Left ventricle myocardium inferior (tissue), 1 donor: ENCODE measurements at regions not wholly inside any gene's neighbourhood (a gene's known extent, or its start where the extent isn't known, plus 50 kb on each side); places are given as distances from the start of the nearest gene placed in this dataset.

Experiments used
- DNase-seq: peaks from one replicate; pipeline ENCODE4 v3.0.0-alpha.2; 2020
- H3K27ac ChIP-seq: fragments of 200-600 bp; replicated peaks from 2 replicates; pipeline ENCODE4 v1.8.0; 2021
- H3K27me3 ChIP-seq: fragments of 200-600 bp; 2 replicates; pipeline ENCODE4 v1.8.0; 2021; ENCODE audit warnings: low read depth
- H3K36me3 ChIP-seq: fragments of 200-600 bp; 2 replicates; pipeline ENCODE4 v1.8.0; 2021
- H3K4me1 ChIP-seq: fragments of 200-600 bp; 2 replicates; pipeline ENCODE4 v1.8.0; 2021
- H3K4me3 ChIP-seq: fragments of 200-600 bp; 2 replicates; pipeline ENCODE4 v1.8.0; 2021; ENCODE audit warnings: mild to moderate bottlenecking, moderate library complexity
- H3K9me3 ChIP-seq: fragments of 200-600 bp; replicated peaks from 2 replicates; pipeline ENCODE4 v1.8.0; 2021
- intact Hi-C: fragments of 100-400 bp; cut with micrococcal nuclease; formaldehyde crosslinking; loops from one replicate; pipeline ENCODE4 v1.11.0; 2022
- TF ChIP-seq, protein P1 (sequence below): fragments of 200-600 bp; IDR thresholded peaks from 2 replicates; pipeline ENCODE4 v1.8.0; 2021; ENCODE audit warnings: antibody characterized with exemption, mild to moderate bottlenecking, borderline replicate concordance
- donor health status: DM: no; HTN: yes; CAD: no; lungs with severe emphysema.

DNA sequence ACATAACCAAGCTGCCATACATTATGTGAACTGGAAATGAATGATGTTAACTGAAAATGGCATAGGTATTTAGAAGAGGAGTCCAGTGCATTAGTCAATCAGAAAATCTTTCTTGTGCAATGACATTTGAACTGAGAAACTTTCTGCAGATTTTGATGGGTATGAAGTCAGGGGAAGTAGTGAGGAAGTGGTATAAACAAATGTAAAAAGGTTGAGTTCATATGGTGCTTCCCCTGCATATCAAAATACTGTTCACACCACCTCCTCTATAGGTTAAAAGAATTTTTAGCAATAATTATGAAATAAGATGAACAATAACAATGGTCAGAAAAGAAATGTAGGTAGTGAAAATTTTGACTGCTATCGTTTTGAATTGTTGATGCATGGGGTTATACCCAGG, 800.0 kb downstream of the SLITRK6 start:
- no peak overlapping the region for H3K4me3 ChIP-seq
- intact Hi-C loops, result no loop called here
- TF ChIP-seq, protein P1, sequence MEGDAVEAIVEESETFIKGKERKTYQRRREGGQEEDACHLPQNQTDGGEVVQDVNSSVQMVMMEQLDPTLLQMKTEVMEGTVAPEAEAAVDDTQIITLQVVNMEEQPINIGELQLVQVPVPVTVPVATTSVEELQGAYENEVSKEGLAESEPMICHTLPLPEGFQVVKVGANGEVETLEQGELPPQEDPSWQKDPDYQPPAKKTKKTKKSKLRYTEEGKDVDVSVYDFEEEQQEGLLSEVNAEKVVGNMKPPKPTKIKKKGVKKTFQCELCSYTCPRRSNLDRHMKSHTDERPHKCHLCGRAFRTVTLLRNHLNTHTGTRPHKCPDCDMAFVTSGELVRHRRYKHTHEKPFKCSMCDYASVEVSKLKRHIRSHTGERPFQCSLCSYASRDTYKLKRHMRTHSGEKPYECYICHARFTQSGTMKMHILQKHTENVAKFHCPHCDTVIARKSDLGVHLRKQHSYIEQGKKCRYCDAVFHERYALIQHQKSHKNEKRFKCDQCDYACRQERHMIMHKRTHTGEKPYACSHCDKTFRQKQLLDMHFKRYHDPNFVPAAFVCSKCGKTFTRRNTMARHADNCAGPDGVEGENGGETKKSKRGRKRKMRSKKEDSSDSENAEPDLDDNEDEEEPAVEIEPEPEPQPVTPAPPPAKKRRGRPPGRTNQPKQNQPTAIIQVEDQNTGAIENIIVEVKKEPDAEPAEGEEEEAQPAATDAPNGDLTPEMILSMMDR, result no peak

DNA sequence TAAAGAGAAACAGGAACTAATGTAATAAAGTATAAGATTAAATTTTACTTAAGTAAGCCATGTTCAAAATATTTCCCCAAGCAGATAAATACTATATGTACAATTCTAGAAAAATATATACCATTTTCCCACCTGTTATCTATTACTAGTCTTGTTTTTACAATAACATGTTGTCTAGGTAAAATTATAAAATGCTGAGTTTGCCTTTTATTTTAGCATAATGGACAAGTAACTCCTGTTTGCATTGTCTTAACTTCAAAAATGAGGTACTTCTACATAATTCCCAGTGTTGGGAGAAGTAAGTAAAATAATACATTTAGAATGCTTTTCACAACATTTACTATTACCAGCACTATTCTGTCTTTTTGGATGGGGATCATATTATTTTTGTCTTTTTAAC, 800.5 kb downstream of the SLITRK6 start:
- no peaks in the 10 kb centered on the region for H3K27me3 ChIP-seq
- H3K9me3 ChIP-seq, result peaks cover 7% of the 10 kb centered on the region
- DNase-seq, result no peak

More for the DNA sequence above, 800.0 kb downstream of the SLITRK6 start:
- no peak for DNase-seq
- Histone ChIP-seq H3K36me3 (no peaks in the 10 kb centered on the region), H3K27ac (no peak overlapping the region), H3K4me1 (no peaks in the 10 kb centered on the region), H3K27me3 (no peaks in the 10 kb centered on the region), H3K9me3 (peaks cover 7% of the 10 kb centered on the region)

DNA sequence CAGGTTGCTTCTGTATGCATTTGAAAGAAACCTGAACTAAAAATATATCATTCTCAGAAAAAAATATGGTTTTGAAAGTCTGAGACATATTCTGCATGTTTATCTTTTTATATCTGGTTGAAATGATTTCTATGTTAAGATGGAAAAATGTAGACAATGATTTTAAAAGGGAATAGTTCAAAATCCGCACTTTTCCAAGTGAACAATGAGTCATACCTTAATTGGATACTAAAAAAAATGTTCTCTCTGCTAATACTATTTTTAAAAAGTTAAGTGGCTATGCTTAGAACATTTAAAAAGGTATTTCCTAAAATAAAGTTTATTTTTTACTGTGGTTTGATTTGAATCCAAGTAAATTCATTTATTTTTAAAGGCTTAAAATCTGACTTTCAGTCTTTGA, 801.4 kb downstream of the SLITRK6 start:
- TF ChIP-seq, protein P1, result no peak

More for the DNA sequence above, 800.5 kb downstream of the SLITRK6 start:
- Histone ChIP-seq H3K27ac (no peak overlapping the region), H3K4me1 (no peaks in the 10 kb centered on the region), H3K4me3 (no peak overlapping the region), H3K36me3 (no peaks in the 10 kb centered on the region)
- TF ChIP-seq, protein P1, result no peak
- intact Hi-C loops, result no loop called here

GRCh38 chr13:84994582-84994981, 804.6 kb downstream of the SLITRK6 start:
- no peak for DNase-seq
- peaks cover 3% of the 10 kb centered on the region for H3K9me3 ChIP-seq
- no peaks in the 10 kb centered on the region for H3K27me3 ChIP-seq
- no peaks in the 10 kb centered on the region for H3K36me3 ChIP-seq
- no peak overlapping the region for H3K27ac ChIP-seq
- TF ChIP-seq, protein P1, result no peak
- intact Hi-C loops, result no loop called here
- no peak overlapping the region for H3K4me3 ChIP-seq
- H3K4me1 ChIP-seq, result no peaks in the 10 kb centered on the region

More for the DNA sequence above, 801.4 kb downstream of the SLITRK6 start:
- H3K36me3 ChIP-seq, result no peaks in the 10 kb centered on the region
- H3K9me3 ChIP-seq, result peaks cover 7% of the 10 kb centered on the region
- no peak overlapping the region for H3K27ac ChIP-seq
- no peaks in the 10 kb centered on the region for H3K27me3 ChIP-seq
- intact Hi-C loops, result no loop called here
- H3K4me3 ChIP-seq, result no peak overlapping the region
- no peak for DNase-seq
- H3K4me1 ChIP-seq, result no peaks in the 10 kb centered on the region

DNA sequence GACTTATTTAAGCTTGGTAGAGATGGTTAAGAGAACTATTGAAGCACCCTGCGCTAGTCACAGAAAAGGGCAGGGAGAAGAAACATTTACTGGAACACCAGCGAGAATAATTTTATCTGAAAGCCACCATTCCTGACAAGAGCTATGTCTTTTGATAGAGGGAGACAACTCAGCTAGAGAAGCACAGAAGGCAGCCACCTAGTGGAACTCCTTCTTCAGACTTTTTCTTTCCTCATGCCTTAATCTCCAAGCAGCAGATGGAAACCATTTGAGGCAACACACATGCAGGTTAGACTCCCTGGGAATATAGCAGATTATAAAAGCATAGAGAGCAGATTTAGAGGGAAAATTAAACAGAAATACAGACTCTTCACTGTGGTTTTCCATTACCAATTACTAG, 813.4 kb downstream of the SLITRK6 start:
- no peak for DNase-seq
- no peak overlapping the region for H3K4me3 ChIP-seq
- TF ChIP-seq, protein P1, result no peak
- no peaks in the 10 kb centered on the region for H3K4me1 ChIP-seq
- H3K36me3 ChIP-seq, result no peaks in the 10 kb centered on the region
- H3K27me3 ChIP-seq, result no peaks in the 10 kb centered on the region
- no peak overlapping the region for H3K27ac ChIP-seq
- no peaks in the 10 kb centered on the region for H3K9me3 ChIP-seq
- intact Hi-C loops, result no loop called here

- Histone ChIP-seq H3K9me3 (no peaks in the 10 kb centered on the region), H3K36me3 (no peaks in the 10 kb centered on the region), H3K27ac (no peak overlapping the region), H3K4me1 (no peaks in the 10 kb centered on the region), H3K27me3 (no peaks in the 10 kb centered on the region), H3K4me3 (no peak overlapping the region)
- TF ChIP-seq, protein P1, result no peak
- DNase-seq, result no peak
- intact Hi-C loops, result no loop called here
Observed at GRCh38 chr13:84983321-84983720, 815.9 kb downstream of the SLITRK6 start.
